HepG2 (cell line): ENCODE measurements at regions not wholly inside any gene's neighbourhood (a gene's known extent, or its start where the extent isn't known, plus 50 kb on each side); places are given as distances from the start of the nearest gene placed in this dataset.

Experiments
- ATAC-seq: fragments of 200-7000 bp; cut with Tn5 transposase; 3 replicates; pipeline ENCODE4 v1.9.1; 2020; ENCODE audit warnings: mild to moderate bottlenecking, moderate library complexity
- BruUV-seq: library from RNA; stranded (reverse); fragments of 400-500 nt; replicated peaks from 2 replicates; lab custom pipeline; 2021; lab: Mats Ljungman, UMichigan
- CTCF ChIA-PET: fragments of 300-600 bp; formaldehyde crosslinking; extraction: SDS; loops from one replicate; lab custom pipeline; 2021; ENCODE audit warnings: low total read pairs, inconsistent platforms, low intra/inter-chr PET ratio; lab: Yijun Ruan, JAX
- POLR2A ChIA-PET: fragments of 350-600 bp; sonication (Branson Sonifier 250); formaldehyde crosslinking; loops from one replicate; lab custom pipeline; 2020; ENCODE audit warnings: antibody characterized with exemption, inconsistent platforms; lab: Yijun Ruan, JAX
- DNase-seq: peaks from one replicate; pipeline ENCODE4 v3.0.0-alpha.2; 2015; ENCODE audit warnings: low spot score
- FAIRE-seq: peaks from 3 replicates; lab custom pipeline; 2011; peaks lifted over from hg19 to GRCh38; lab: Jason Lieb, UNC
- H2AFZ ChIP-seq: one replicate; pipeline ENCODE4 v1.6.1; 2011; ENCODE audit warnings: low read length, inconsistent platforms
- H3K27ac ChIP-seq: fragments of 300-600 bp; 3 replicates; pipeline ENCODE4 v1.8.0; 2011; ENCODE audit warnings: mixed run types, mild to moderate bottlenecking, mixed read lengths, low read length, inconsistent platforms; ENCODE audit not compliant: insufficient read depth; ENCODE audit errors: extremely low read length
- H3K27me3 ChIP-seq, 2 experiments: fragments of 200-600 bp in 1 of 2; 2 replicates in 1 of 2; 3 replicates in 1 of 2; pipeline versions ENCODE4 v1.6.0 to v1.8.0; 2011; ENCODE audit warnings: low read length in 2 of 2, mild to moderate bottlenecking in 2 of 2, moderate library complexity in 2 of 2, inconsistent platforms in 1 of 2; ENCODE audit not compliant: insufficient read depth in 2 of 2, control insufficient read depth in 1 of 2
- H3K36me3 ChIP-seq, 2 experiments: fragments of 200-600 bp in 1 of 2; replicated peaks in 1 of 2; 2 replicates in 1 of 2; 3 replicates in 1 of 2; pipeline versions ENCODE4 v1.5.1 to v1.8.0; 2011; ENCODE audit warnings: low read length in 2 of 2, inconsistent platforms in 1 of 2; ENCODE audit not compliant: insufficient read depth in 2 of 2, control insufficient read depth in 1 of 2
- H3K4me1 ChIP-seq: 2 replicates; pipeline ENCODE4 v1.5.1; 2012; ENCODE audit warnings: low read length, inconsistent platforms; ENCODE audit not compliant: insufficient read depth
- H3K4me2 ChIP-seq: 2 replicates; pipeline ENCODE4 v1.6.0; 2011; ENCODE audit warnings: low read depth, low read length, inconsistent platforms
- H3K4me3 ChIP-seq, 3 experiments: fragments of 200-600 bp in 1 of 3; sonication (generic), shearing (Covaris generic) in 1 of 3; replicated peaks in 1 of 3; 2 replicates each; pipeline ENCODE4 v1.5.1; 2011 to 2016; ENCODE audit warnings: low read length in 3 of 3, inconsistent platforms in 2 of 3, low read depth in 2 of 3, mild to moderate bottlenecking in 2 of 3, control low read depth in 1 of 3, mixed read lengths in 1 of 3; ENCODE audit not compliant: insufficient read depth in 1 of 3
- H3K79me2 ChIP-seq: one replicate; pipeline ENCODE4 v1.6.1; 2011; ENCODE audit warnings: low read length, inconsistent platforms; ENCODE audit not compliant: insufficient read depth
- H3K9ac ChIP-seq: 2 replicates; pipeline ENCODE4 v1.6.0; 2011; ENCODE audit warnings: mild to moderate bottlenecking, low read depth, low read length, inconsistent platforms; ENCODE audit not compliant: insufficient read depth
- H3K9me3 ChIP-seq: 2 replicates; pipeline ENCODE4 v1.5.1; 2012; ENCODE audit warnings: mild to moderate bottlenecking, low read length
- H4K20me1 ChIP-seq: 2 replicates; pipeline ENCODE4 v1.6.0; 2011; ENCODE audit warnings: inconsistent platforms, mild to moderate bottlenecking, low read length, moderate library complexity; ENCODE audit not compliant: insufficient read depth
- FOXO4 ChIP-seq: sonication (generic); formaldehyde crosslinking; conservative IDR thresholded peaks from 2 replicates; pipeline ENCODE4 v1.8.1; 2023; ENCODE audit warnings: missing genetic modification reagents
- HCFC1 ChIP-seq: fragments of 150-350 bp; IDR thresholded peaks from 2 replicates; pipeline ENCODE4 v1.6.1; 2014; ENCODE audit warnings: low read depth, low read length
- HOXD1 ChIP-seq: sonication (generic); formaldehyde crosslinking; IDR thresholded peaks from 2 replicates; pipeline ENCODE4 v1.5.0; 2020; ENCODE audit warnings: missing genetic modification reagents
- MAZ ChIP-seq, 2 experiments: sonication (generic) in 1 of 2; formaldehyde crosslinking in 1 of 2; IDR thresholded peaks; 2 replicates each; pipeline versions ENCODE4 v1.5.0 to v1.6.1; 2012 to 2020; ENCODE audit warnings: low read depth in 2 of 2, mild to moderate bottlenecking in 2 of 2, borderline replicate concordance in 1 of 2, improper control_type of control experiment in 1 of 2, low read length in 1 of 2, missing genetic modification reagents in 1 of 2, moderate library complexity in 1 of 2
- NFIC ChIP-seq: IDR thresholded peaks from 2 replicates; pipeline ENCODE4 v1.6.1; 2012; ENCODE audit warnings: mild to moderate bottlenecking, low read length, inconsistent platforms
- NFKBIZ ChIP-seq: IDR thresholded peaks from 2 replicates; pipeline ENCODE4 v1.6.1; 2018; ENCODE audit warnings: missing genetic modification reagents, missing compliant biosample characterization
- SMAD1 ChIP-seq: sonication (generic); formaldehyde crosslinking; IDR thresholded peaks from 2 replicates; pipeline ENCODE4 v1.4.0; 2020; ENCODE audit warnings: missing genetic modification reagents, low read depth, mild to moderate bottlenecking, borderline replicate concordance
- SMAD3 ChIP-seq: sonication (generic); formaldehyde crosslinking; IDR thresholded peaks from 2 replicates; pipeline ENCODE4 v1.4.0; 2020; ENCODE audit warnings: missing genetic modification reagents
- SMARCE1 ChIP-seq: fragments of 450-650 bp; IDR thresholded peaks from 2 replicates; pipeline ENCODE4 v1.6.1; 2017; ENCODE audit warnings: borderline replicate concordance
- SNRNP70 ChIP-seq: fragments of 200-400 bp; formaldehyde crosslinking; IDR thresholded peaks from 2 replicates; pipeline ENCODE4 v1.6.1; 2017; ENCODE audit warnings: mild to moderate bottlenecking, low read depth, low read length, moderate library complexity
- SP5 ChIP-seq: IDR thresholded peaks from 2 replicates; pipeline ENCODE4 v1.6.1; 2016; ENCODE audit warnings: low read depth, borderline replicate concordance
- ZFP82 ChIP-seq: sonication (generic); formaldehyde crosslinking; IDR thresholded peaks from 2 replicates; pipeline ENCODE4 v1.5.1; 2020; ENCODE audit warnings: mild to moderate bottlenecking, missing genetic modification reagents, borderline replicate concordance
- ZNF383 ChIP-seq: sonication (generic); formaldehyde crosslinking; IDR thresholded peaks from 2 replicates; pipeline ENCODE4 v1.4.0; 2020; ENCODE audit warnings: missing genetic modification reagents, mild to moderate bottlenecking, borderline replicate concordance
- in situ Hi-C: cut with HindIII; loops from 2 replicates; pipeline ENCODE4 v1.10.0; 2017; ENCODE audit warnings: low pct_unique_long_range_greater_than_20kb; ENCODE audit not compliant: extremely low pct_ligation_motif_present
- intact Hi-C: fragments of 100-400 bp; cut with micrococcal nuclease; formaldehyde crosslinking; loops from one replicate; pipeline ENCODE4 v1.10.0; 2022; ENCODE audit not compliant: unreplicated experiment
- TF ChIP-seq, protein P1 (sequence below): sonication (generic); formaldehyde crosslinking; IDR thresholded peaks from 2 replicates; pipeline ENCODE4 v1.5.0; 2020; ENCODE audit warnings: missing genetic modification reagents
- TF ChIP-seq, protein P2 (sequence below): conservative IDR thresholded peaks from 2 replicates; pipeline ENCODE4 v1.6.1; 2018; ENCODE audit warnings: missing genetic modification reagents
- TF ChIP-seq, protein P3 (sequence below): sonication (generic); formaldehyde crosslinking; IDR thresholded peaks from 2 replicates; pipeline ENCODE4 v1.8.0; 2023; ENCODE audit warnings: mild to moderate bottlenecking, missing genetic modification reagents

DNA sequence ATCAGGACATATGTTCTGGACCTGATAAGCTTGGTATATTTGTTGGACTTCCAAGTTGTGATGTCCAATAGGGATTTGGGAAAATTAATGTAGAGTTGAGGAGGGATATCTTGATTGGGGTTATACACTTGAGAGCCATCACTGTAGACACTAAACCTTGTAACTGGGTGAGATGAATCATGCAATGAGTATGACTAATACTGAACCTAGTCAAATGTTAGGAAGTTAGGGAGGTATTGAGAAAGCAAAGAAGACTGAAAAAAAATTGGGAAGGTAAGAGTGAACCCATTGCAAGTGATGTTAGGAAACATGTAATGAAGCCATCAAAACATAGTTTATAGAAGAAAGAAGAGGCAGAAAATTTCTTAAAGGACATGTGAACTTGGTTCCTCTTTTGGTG, 668.4 kb upstream of the CDH9 start:
- intact Hi-C loops: no loop called here
- no peak for FAIRE-seq
- no TSS peak for BruUV-seq

More for the DNA sequence above, 668.4 kb upstream of the CDH9 start:
- no peaks in the 10 kb centered on the region for H4K20me1 ChIP-seq
- H3K4me2 ChIP-seq: no peak overlapping the region
- ChIA-PET POLR2A (no interaction called here), CTCF (no interaction called here)
- H3K4me3 ChIP-seq: no peak overlapping the region
- in situ Hi-C loops: no loop called here
- no peaks in the 10 kb centered on the region for H3K27me3 ChIP-seq
- H3K79me2 ChIP-seq: no peaks in the 10 kb centered on the region
- no peaks in the 10 kb centered on the region for H3K4me1 ChIP-seq
- ATAC-seq (no peak), DNase-seq (no peak)
- H3K36me3 ChIP-seq: no peaks in the 10 kb centered on the region
- no peak overlapping the region for H3K27ac ChIP-seq
- H2AFZ ChIP-seq: no peak overlapping the region
- no peak for TF ChIP-seq NFIC
- no peak for TF ChIP-seq SMAD3
- TF ChIP-seq ZFP82 (CRISPR knock-in tag): no peak
- no peak for TF ChIP-seq FOXO4 (CRISPR knock-in tag)
- TF ChIP-seq ZNF383 (CRISPR knock-in tag): no peak
- no peak for TF ChIP-seq NFKBIZ
- no peak for TF ChIP-seq SMAD1
- no peak for TF ChIP-seq SP5
- TF ChIP-seq HCFC1: no peak
- no peak for TF ChIP-seq SMARCE1
- no peak for TF ChIP-seq SNRNP70
- TF ChIP-seq, protein P1, sequence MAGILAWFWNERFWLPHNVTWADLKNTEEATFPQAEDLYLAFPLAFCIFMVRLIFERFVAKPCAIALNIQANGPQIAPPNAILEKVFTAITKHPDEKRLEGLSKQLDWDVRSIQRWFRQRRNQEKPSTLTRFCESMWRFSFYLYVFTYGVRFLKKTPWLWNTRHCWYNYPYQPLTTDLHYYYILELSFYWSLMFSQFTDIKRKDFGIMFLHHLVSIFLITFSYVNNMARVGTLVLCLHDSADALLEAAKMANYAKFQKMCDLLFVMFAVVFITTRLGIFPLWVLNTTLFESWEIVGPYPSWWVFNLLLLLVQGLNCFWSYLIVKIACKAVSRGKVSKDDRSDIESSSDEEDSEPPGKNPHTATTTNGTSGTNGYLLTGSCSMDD (CRISPR knock-in tag): no peak
- TF ChIP-seq, protein P2, sequence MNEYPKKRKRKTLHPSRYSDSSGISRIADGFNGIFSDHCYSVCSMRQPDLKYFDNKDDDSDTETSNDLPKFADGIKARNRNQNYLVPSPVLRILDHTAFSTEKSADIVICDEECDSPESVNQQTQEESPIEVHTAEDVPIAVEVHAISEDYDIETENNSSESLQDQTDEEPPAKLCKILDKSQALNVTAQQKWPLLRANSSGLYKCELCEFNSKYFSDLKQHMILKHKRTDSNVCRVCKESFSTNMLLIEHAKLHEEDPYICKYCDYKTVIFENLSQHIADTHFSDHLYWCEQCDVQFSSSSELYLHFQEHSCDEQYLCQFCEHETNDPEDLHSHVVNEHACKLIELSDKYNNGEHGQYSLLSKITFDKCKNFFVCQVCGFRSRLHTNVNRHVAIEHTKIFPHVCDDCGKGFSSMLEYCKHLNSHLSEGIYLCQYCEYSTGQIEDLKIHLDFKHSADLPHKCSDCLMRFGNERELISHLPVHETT (CRISPR knock-in tag): no peak
- no peak for TF ChIP-seq HOXD1 (CRISPR knock-in tag)
- TF ChIP-seq, protein P3, sequence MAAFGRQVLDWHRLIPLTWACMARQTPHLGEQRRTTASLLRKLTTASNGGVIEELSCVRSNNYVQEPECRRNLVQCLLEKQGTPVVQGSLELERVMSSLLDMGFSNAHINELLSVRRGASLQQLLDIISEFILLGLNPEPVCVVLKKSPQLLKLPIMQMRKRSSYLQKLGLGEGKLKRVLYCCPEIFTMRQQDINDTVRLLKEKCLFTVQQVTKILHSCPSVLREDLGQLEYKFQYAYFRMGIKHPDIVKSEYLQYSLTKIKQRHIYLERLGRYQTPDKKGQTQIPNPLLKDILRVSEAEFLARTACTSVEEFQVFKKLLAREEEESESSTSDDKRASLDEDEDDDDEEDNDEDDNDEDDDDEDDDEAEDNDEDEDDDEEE: no peak
- TF ChIP-seq MAZ (IDR thresholded peaks at IDR 0.05; ENCODE audit: borderline replicate concordance, low read depth, low read length): no peak
- no peak for TF ChIP-seq MAZ (CRISPR knock-in tag; IDR thresholded peaks at IDR 0.05; ENCODE audit: low read depth)
- no peaks in the 10 kb centered on the region for H3K9me3 ChIP-seq
- H3K9ac ChIP-seq: no peak overlapping the region
